ENCODE measurements at regions not wholly inside any gene's neighbourhood (a gene's known extent, or its start where the extent isn't known, plus 50 kb on each side); places are given as distances from the start of the nearest gene placed in this dataset.

DNA sequence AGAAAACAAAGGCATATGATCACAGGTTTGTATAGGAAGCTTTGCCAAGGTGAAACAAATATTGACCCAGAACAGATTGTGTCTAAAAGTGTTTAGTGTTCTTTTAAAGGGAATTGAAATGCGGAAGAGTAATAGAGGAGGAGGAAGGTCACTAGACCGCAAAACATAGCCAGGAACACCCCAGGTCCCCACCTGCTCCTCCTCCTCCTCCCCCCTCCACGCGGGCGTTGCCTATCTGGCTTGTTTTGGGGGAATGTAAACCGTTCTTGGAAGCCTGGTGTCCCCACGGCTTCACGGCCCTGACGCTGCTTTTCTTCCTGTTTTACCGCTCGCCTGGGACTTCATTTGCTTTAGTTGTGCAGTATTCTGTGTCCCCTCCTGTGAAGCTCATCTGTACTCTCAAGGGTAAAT lies 81.0 kb upstream of the PFKP start:
- TF ChIP-seq POLR2A (IDR thresholded peaks at IDR 0.05; ENCODE audit: low read depth, low read length) = no peak
- no peak for TF ChIP-seq POLR2AphosphoS5 (IDR thresholded peaks at IDR 0.05; ENCODE audit: low read depth, low read length)

Data from GM12892 (cell line).